K562 (cell line): ENCODE measurements at regions not wholly inside any gene's neighbourhood (a gene's known extent, or its start where the extent isn't known, plus 50 kb on each side); places are given as distances from the start of the nearest gene placed in this dataset.

Experiments
- ATAC-seq: fragments of 200-7000 bp; cut with Tn5 transposase; 3 replicates; pipeline ENCODE4 v1.9.1; 2020; ENCODE audit warnings: moderate library complexity
- BruUV-seq: library from RNA; stranded (reverse); fragments of 400-500 nt; replicated peaks from 2 replicates; lab custom pipeline; 2021; lab: Mats Ljungman, UMichigan
- CTCF ChIA-PET: fragments of 300-600 bp; formaldehyde crosslinking; extraction: SDS; loops from one replicate; lab custom pipeline; 2021; ENCODE audit warnings: low intra/inter-chr PET ratio; lab: Yijun Ruan, JAX
- POLR2A ChIA-PET: fragments of 300-600, 350-650 bp; sonication (Branson Sonifier 250); formaldehyde crosslinking; extraction: SDS; loops from one replicate; lab custom pipeline; 2021; ENCODE audit warnings: antibody characterized with exemption, inconsistent platforms; lab: Yijun Ruan, JAX
- DNase-seq, 4 experiments: peaks; one replicate each; pipeline versions ENCODE4 v3.0.0 to v3.0.0-alpha.2; 2011 to 2018; ENCODE audit warnings: low spot score in 3 of 4, mixed read lengths in 3 of 4; ENCODE audit errors: extremely low read depth in 1 of 4
- FAIRE-seq: peaks from 2 replicates; lab custom pipeline; 2011; peaks lifted over from hg19 to GRCh38; lab: Jason Lieb, UNC
- H2AFZ ChIP-seq: 2 replicates; pipeline ENCODE4 v1.6.0; 2011; ENCODE audit warnings: low read depth, low read length, control low read depth, inconsistent platforms
- H3K27ac ChIP-seq: fragments of 200-600 bp; 3 replicates; pipeline ENCODE4 v1.8.0; 2011; ENCODE audit warnings: low read depth, mild to moderate bottlenecking, control low read depth, inconsistent platforms, low read length, moderate library complexity, mixed read lengths; ENCODE audit errors: extremely low read depth
- H3K27me3 ChIP-seq, 2 experiments: fragments of 300-600 bp in 1 of 2; 2 replicates in 1 of 2; 3 replicates in 1 of 2; pipeline versions ENCODE4 v1.6.0 to v1.8.0; 2011; ENCODE audit warnings: inconsistent platforms in 2 of 2, low read length in 2 of 2, mild to moderate bottlenecking in 1 of 2, mixed read lengths in 1 of 2, moderate library complexity in 1 of 2; ENCODE audit not compliant: control insufficient read depth in 2 of 2, insufficient read depth in 2 of 2
- H3K36me3 ChIP-seq: fragments of 300-600 bp; 3 replicates; pipeline ENCODE4 v1.8.0; 2011; ENCODE audit warnings: mild to moderate bottlenecking, low read length, inconsistent platforms; ENCODE audit not compliant: control insufficient read depth, insufficient read depth
- H3K4me1 ChIP-seq, 2 experiments: fragments of 200-600 bp in 1 of 2; replicated peaks in 1 of 2; 2 replicates in 1 of 2; 3 replicates in 1 of 2; pipeline versions ENCODE4 v1.5.1 to v1.8.0; 2011; ENCODE audit warnings: inconsistent platforms in 2 of 2, low read length in 2 of 2, mild to moderate bottlenecking in 1 of 2, mixed read lengths in 1 of 2, moderate library complexity in 1 of 2; ENCODE audit not compliant: control insufficient read depth in 2 of 2, insufficient read depth in 2 of 2
- H3K4me2 ChIP-seq: 2 replicates; pipeline ENCODE4 v1.6.1; 2011; ENCODE audit warnings: low read length, control low read depth, inconsistent platforms, mixed read lengths; ENCODE audit not compliant: insufficient read depth
- H3K4me3 ChIP-seq: fragments of 200-600 bp; sonication (generic), shearing (Covaris generic); 2 replicates; pipeline ENCODE4 v1.5.1; 2016; ENCODE audit warnings: control low read depth, inconsistent platforms
- H3K79me2 ChIP-seq: fragments of 200-600 bp; 3 replicates; pipeline ENCODE4 v1.8.0; 2011; ENCODE audit warnings: low read length, inconsistent platforms; ENCODE audit not compliant: control insufficient read depth, insufficient read depth
- H3K9ac ChIP-seq, 2 experiments: 2 replicates each; pipeline versions ENCODE4 v1.6.0 to v1.6.1; 2011; ENCODE audit warnings: low read depth in 2 of 2, low read length in 2 of 2, control low read depth in 1 of 2, inconsistent platforms in 1 of 2, mild to moderate bottlenecking in 1 of 2, mixed read lengths in 1 of 2; ENCODE audit not compliant: insufficient read depth in 1 of 2
- H3K9me1 ChIP-seq: one replicate; pipeline ENCODE4 v1.6.0; 2011; ENCODE audit warnings: inconsistent platforms, mild to moderate bottlenecking, low read length, moderate library complexity; ENCODE audit not compliant: control insufficient read depth, insufficient read depth
- H3K9me3 ChIP-seq: replicated peaks from 2 replicates; pipeline ENCODE4 v1.5.1; 2011; ENCODE audit warnings: low read depth, low read length, inconsistent platforms; ENCODE audit not compliant: control insufficient read depth, insufficient read depth
- H4K20me1 ChIP-seq: replicated peaks from 2 replicates; pipeline ENCODE4 v1.6.1; 2011; ENCODE audit warnings: low read length, inconsistent platforms, mixed read lengths; ENCODE audit not compliant: control insufficient read depth, insufficient read depth
- ARHGAP35 ChIP-seq: fragments of 450-650 bp; IDR thresholded peaks from 2 replicates; pipeline ENCODE4 v1.6.1; 2018; ENCODE audit not compliant: partially characterized antibody
- GATA2 ChIP-seq: sonication (generic); formaldehyde crosslinking; IDR thresholded peaks from 2 replicates; pipeline ENCODE4 v1.4.0; 2020; ENCODE audit warnings: mild to moderate bottlenecking, missing genetic modification reagents
- GTF2A2 ChIP-seq: IDR thresholded peaks from 2 replicates; pipeline ENCODE4 v1.6.1; 2016; ENCODE audit warnings: mild to moderate bottlenecking, missing genetic modification characterization, missing compliant biosample characterization
- HMBOX1 ChIP-seq: sonication (generic); IDR thresholded peaks from 2 replicates; pipeline ENCODE4 v1.6.1; 2016
- KDM1A ChIP-seq, 2 experiments: fragments of 450-650 bp; IDR thresholded peaks; 2 replicates each; pipeline ENCODE4 v1.6.1; 2016; ENCODE audit warnings: mild to moderate bottlenecking in 2 of 2
- KLF1 ChIP-seq: fragments of 450-650 bp; IDR thresholded peaks from 2 replicates; pipeline ENCODE4 v1.6.1; 2016; ENCODE audit warnings: missing genetic modification characterization, missing compliant biosample characterization
- KLF16 ChIP-seq: IDR thresholded peaks from 2 replicates; pipeline ENCODE4 v1.6.1; 2016; ENCODE audit warnings: antibody characterized with exemption
- MLX ChIP-seq, 2 experiments: fragments of 450-650 bp in 1 of 2; sonication (generic) in 1 of 2; formaldehyde crosslinking; conservative IDR thresholded peaks; 2 replicates each; pipeline versions ENCODE4 v1.4.0 to v1.8.1; 2020 to 2022; ENCODE audit warnings: mild to moderate bottlenecking in 1 of 2, missing genetic modification reagents in 1 of 2
- NELFE ChIP-seq: IDR thresholded peaks from 2 replicates; pipeline ENCODE4 v1.6.1; 2011; ENCODE audit warnings: mild to moderate bottlenecking; ENCODE audit not compliant: insufficient read depth, insufficient read length
- POLR3A ChIP-seq: IDR thresholded peaks from 2 replicates; pipeline ENCODE4 v1.6.1; 2011; ENCODE audit warnings: borderline replicate concordance, mild to moderate bottlenecking, moderate library complexity; ENCODE audit not compliant: insufficient read length, insufficient read depth; ENCODE audit errors: extremely low read depth
- RBM22 ChIP-seq: fragments of 200-400 bp; formaldehyde crosslinking; IDR thresholded peaks from 2 replicates; pipeline ENCODE4 v1.6.1; 2018; ENCODE audit warnings: low read length, low read depth; ENCODE audit not compliant: poor library complexity, severe bottlenecking
- SNAPC5 ChIP-seq: fragments of 250-450 bp; sonication (Bioruptor Pico); IDR thresholded peaks from 2 replicates; pipeline ENCODE4 v1.8.0; 2021; ENCODE audit warnings: moderate library complexity, mild to moderate bottlenecking, inconsistent platforms
- SRSF7 ChIP-seq: fragments of 200-400 bp; formaldehyde crosslinking; optimal IDR thresholded peaks from 2 replicates; pipeline ENCODE3; 2017; ENCODE audit warnings: mild to moderate bottlenecking, low read depth, low read length
- ZBTB2 ChIP-seq: fragments of 450-650 bp; IDR thresholded peaks from 2 replicates; pipeline ENCODE4 v1.6.1; 2016; ENCODE audit warnings: antibody characterized with exemption
- ZNF707 ChIP-seq: fragments of 250-450 bp; sonication (Bioruptor Pico); conservative IDR thresholded peaks from 2 replicates; pipeline ENCODE4 v1.8.0; 2022; ENCODE audit warnings: inconsistent platforms, mild to moderate bottlenecking, moderate library complexity
- ZNF778 ChIP-seq: fragments of 450-650 bp; formaldehyde crosslinking; IDR thresholded peaks from 2 replicates; pipeline ENCODE4 v1.4.0; 2020; ENCODE audit warnings: mild to moderate bottlenecking, moderate library complexity
- WGBS: fragments of 100-300 bp; shearing (Covaris generic); methylation state at CpG from one replicate; pipeline ENCODE4 v1.1.6; 2016; ENCODE audit warnings: low coverage, mixed read lengths; ENCODE audit not compliant: insufficient coverage; ENCODE audit errors: missing lambda C conversion rate; 5-methylcytosine and 5-hydroxymethylcytosine counted together
- in situ Hi-C: fragments of 300-500 bp; cut with MboI; formaldehyde crosslinking; loops from 4 replicates; pipeline ENCODE4 v1.15.0; 2018; ENCODE audit warnings: inconsistent platforms, mixed read lengths
- intact Hi-C: fragments of 100-400 bp; cut with micrococcal nuclease; formaldehyde crosslinking; loops from 2 replicates; pipeline ENCODE4 v1.14.2; 2022

GRCh38 chr12:87427770-87428169 lies 601.4 kb downstream of the C12orf50 start:
- Histone ChIP-seq H3K79me2 (no peaks in the 10 kb centered on the region), H3K27me3 (no peaks in the 10 kb centered on the region), H3K4me1 (no peaks in the 10 kb centered on the region), H3K9me1 (no peaks in the 10 kb centered on the region), H3K9ac (no peak overlapping the region), H3K9me3 (no peaks in the 10 kb centered on the region), H3K27ac (no peak overlapping the region), H2AFZ (no peak overlapping the region), H3K4me3 (no peak overlapping the region), H4K20me1 (no peaks in the 10 kb centered on the region), H3K36me3 (no peaks in the 10 kb centered on the region), H3K4me2 (no peak overlapping the region)
- BruUV-seq, result no TSS peak
- POLR2A ChIA-PET, result no interaction called here
- intact Hi-C loops (no loop called here), in situ Hi-C loops (no loop called here)
- CTCF ChIA-PET, result no interaction called here
- TF ChIP-seq RBM22, result no peak
- TF ChIP-seq KDM1A (IDR thresholded peaks at IDR 0.05), result no peak
- no peak for TF ChIP-seq POLR3A
- no peak for TF ChIP-seq MLX (CRISPR knock-in tag; conservative IDR thresholded peaks at IDR 0.05)
- no peak for TF ChIP-seq GATA2 (CRISPR knock-in tag)
- no peak for TF ChIP-seq ZNF778 (CRISPR knock-in tag)
- no peak for TF ChIP-seq KLF1 (tag)
- no peak for TF ChIP-seq GTF2A2 (tag)
- TF ChIP-seq ARHGAP35, result no peak
- TF ChIP-seq ZBTB2, result no peak
- TF ChIP-seq HMBOX1, result no peak
- no peak for TF ChIP-seq KLF16
- TF ChIP-seq SRSF7, result no peak
- no peak for TF ChIP-seq SNAPC5 (CRISPR knock-in tag)
- no peak for TF ChIP-seq ZNF707 (CRISPR knock-in tag)
- TF ChIP-seq NELFE, result no peak
- DNase-seq (no peak), ATAC-seq (no peak), FAIRE-seq (no peak)
- WGBS, result 6% methylated on average over 1 of the region's 1 CpG
